Stomach (tissue), 4 donors: ENCODE measurements at regions not wholly inside any gene's neighbourhood (a gene's known extent, or its start where the extent isn't known, plus 50 kb on each side); places are given as distances from the start of the nearest gene placed in this dataset.

Experiments
- EP300 ChIP-seq: sonication (generic); formaldehyde crosslinking; IDR thresholded peaks from one replicate; pipeline ENCODE4 v1.6.1; 2017; ENCODE audit warnings: antibody characterized with exemption
- POLR2AphosphoS5 ChIP-seq, 3 donors: sonication (generic); formaldehyde crosslinking; IDR thresholded peaks; one replicate each; pipeline ENCODE4 v1.6.1; 2016; ENCODE audit warnings: antibody characterized with exemption in 3 of 3
- TF ChIP-seq, protein P1 (sequence below), 7 experiments: fragments of 450-650 bp in 4 of 7; fragments of 200-600 bp in 3 of 7; sonication (generic) in 3 of 7; IDR thresholded peaks; one replicate each; pipeline ENCODE4 v1.5.1; 2016 to 2019; ENCODE audit warnings: antibody characterized with exemption in 7 of 7, control low read depth in 2 of 7, mild to moderate bottlenecking in 1 of 7

GRCh38 chr2:30355306-30355705 is 91.7 kb upstream of the LCLAT1 start:
- no peak for TF ChIP-seq EP300
- TF ChIP-seq, protein P1, sequence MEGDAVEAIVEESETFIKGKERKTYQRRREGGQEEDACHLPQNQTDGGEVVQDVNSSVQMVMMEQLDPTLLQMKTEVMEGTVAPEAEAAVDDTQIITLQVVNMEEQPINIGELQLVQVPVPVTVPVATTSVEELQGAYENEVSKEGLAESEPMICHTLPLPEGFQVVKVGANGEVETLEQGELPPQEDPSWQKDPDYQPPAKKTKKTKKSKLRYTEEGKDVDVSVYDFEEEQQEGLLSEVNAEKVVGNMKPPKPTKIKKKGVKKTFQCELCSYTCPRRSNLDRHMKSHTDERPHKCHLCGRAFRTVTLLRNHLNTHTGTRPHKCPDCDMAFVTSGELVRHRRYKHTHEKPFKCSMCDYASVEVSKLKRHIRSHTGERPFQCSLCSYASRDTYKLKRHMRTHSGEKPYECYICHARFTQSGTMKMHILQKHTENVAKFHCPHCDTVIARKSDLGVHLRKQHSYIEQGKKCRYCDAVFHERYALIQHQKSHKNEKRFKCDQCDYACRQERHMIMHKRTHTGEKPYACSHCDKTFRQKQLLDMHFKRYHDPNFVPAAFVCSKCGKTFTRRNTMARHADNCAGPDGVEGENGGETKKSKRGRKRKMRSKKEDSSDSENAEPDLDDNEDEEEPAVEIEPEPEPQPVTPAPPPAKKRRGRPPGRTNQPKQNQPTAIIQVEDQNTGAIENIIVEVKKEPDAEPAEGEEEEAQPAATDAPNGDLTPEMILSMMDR (IDR thresholded peaks at IDR 0.05): no peak
- TF ChIP-seq POLR2AphosphoS5 (IDR thresholded peaks at IDR 0.05): no peak
